GM12872 (cell line): ENCODE measurements at regions not wholly inside any gene's neighbourhood (a gene's known extent, or its start where the extent isn't known, plus 50 kb on each side); places are given as distances from the start of the nearest gene placed in this dataset.

ENCODE experiments used
- TF ChIP-seq, protein P1 (sequence below): IDR thresholded peaks from 3 replicates; pipeline ENCODE4 v1.5.1; 2011; ENCODE audit warnings: low read depth, mild to moderate bottlenecking, low read length, moderate library complexity; ENCODE audit not compliant: insufficient read depth

DNA sequence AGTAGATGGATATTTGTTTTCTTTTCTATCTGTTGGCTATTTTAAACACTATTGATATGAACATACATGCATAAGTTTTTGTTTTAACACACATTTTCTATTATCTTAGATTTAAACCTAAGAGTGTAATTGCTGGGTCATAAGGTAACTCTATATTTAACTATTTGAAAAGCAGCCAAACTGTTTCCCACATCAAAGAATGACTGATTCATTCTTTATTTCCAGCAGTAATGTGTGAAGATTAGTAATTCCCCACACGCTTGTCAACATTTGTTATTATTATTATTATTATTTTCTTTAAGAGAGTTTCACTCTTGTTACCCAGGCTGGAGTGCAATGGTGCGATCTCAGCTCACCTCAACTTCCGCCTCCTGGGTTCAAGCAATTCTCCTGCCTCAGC lies 1495.8 kb downstream of the EFNA5 start:
- TF ChIP-seq, protein P1, sequence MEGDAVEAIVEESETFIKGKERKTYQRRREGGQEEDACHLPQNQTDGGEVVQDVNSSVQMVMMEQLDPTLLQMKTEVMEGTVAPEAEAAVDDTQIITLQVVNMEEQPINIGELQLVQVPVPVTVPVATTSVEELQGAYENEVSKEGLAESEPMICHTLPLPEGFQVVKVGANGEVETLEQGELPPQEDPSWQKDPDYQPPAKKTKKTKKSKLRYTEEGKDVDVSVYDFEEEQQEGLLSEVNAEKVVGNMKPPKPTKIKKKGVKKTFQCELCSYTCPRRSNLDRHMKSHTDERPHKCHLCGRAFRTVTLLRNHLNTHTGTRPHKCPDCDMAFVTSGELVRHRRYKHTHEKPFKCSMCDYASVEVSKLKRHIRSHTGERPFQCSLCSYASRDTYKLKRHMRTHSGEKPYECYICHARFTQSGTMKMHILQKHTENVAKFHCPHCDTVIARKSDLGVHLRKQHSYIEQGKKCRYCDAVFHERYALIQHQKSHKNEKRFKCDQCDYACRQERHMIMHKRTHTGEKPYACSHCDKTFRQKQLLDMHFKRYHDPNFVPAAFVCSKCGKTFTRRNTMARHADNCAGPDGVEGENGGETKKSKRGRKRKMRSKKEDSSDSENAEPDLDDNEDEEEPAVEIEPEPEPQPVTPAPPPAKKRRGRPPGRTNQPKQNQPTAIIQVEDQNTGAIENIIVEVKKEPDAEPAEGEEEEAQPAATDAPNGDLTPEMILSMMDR: no peak

DNA sequence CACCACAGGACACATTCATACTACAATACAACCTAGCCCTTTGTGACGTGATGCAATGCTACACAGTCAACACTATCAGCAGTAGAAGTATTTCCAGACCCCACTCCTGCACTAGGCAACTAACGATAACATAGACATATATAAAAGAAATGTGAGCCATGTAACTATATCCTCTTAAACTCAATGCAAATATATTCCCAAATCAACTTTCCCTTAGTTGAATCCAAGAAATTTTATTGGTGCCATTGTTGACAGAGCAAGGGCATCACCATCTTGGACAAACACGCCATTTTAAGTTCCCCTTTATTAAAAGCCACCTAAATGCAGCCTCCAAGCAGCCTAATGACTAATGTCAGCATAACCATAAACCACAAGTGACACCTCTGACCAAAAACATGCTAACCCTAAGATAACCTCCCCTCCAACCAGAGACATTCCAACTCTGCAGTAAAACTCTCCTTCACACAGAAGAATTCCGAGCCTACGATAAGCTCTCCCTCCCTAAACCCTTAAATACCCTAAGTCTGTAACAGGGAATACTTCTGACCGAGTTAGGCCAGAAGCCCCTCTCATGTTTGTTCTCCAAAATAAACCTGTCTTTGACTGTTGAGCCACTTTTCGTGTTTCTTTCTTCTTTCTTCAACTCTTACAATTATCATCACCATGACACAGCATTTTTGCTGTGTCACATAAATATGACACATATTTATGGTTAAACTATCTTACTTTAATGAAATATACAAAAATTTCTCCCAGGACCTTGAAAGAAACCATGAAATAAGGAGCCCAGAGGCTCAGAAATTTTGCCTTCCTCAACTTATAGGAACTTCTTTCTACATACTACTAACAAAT lies 1497.8 kb downstream of the EFNA5 start:
- TF ChIP-seq, protein P1: no peak

DNA sequence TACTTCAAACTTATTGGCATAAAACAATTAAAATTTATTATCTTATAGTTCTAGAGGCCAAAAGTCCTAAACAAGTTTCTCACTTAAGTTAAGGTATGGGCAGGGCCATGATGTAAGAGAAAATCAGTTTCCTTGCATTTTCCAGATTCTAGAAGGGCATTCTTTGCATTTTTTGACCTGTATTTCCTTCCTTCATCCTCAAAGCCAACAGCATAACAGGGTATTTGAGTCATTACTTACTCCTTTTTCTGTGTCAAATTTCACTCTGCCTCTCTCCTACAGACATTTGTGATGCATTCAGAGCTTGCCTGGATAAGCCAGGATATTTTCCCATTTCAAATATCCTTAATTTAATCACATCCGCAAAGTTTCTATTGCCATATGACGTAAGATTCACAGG lies 1499.0 kb downstream of the EFNA5 start:
- TF ChIP-seq, protein P1: no peak

DNA sequence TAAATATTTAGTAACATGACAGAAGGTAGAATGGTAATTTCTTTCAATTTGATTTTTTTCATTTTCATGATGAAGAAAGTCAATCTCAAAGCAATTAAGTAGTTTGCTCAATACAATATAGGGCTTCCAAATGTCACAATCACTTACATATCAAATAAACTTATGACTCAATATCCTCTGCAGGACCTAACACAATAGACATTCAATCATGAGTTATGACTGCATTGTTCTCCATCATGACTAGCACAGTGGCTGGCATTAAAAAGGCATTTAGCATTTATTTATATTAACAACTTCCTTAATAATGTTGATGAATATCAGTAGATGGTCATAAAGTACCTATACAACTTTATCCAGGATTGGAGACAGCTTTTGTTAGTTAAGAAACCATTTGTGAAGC lies 1499.6 kb downstream of the EFNA5 start:
- TF ChIP-seq, protein P1: no peak

DNA sequence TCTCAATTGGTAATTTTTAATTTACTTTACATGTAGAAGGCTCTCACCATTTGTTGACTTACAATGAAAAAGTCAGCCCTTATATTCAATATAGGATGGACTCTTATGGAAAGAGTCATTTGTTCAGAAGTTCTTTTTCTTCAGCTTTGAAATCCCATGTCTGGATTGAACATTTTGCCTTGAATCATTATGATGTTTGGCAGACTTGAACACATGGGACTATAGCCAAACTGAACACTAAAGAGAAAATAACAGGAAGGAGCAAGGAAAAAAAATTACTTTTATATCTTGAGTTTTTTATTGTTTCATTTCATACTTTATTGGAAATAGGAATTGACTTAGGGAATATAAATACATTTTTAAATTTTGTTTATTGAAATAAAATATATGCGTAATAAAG lies 1503.0 kb downstream of the EFNA5 start:
- TF ChIP-seq, protein P1: no peak

DNA sequence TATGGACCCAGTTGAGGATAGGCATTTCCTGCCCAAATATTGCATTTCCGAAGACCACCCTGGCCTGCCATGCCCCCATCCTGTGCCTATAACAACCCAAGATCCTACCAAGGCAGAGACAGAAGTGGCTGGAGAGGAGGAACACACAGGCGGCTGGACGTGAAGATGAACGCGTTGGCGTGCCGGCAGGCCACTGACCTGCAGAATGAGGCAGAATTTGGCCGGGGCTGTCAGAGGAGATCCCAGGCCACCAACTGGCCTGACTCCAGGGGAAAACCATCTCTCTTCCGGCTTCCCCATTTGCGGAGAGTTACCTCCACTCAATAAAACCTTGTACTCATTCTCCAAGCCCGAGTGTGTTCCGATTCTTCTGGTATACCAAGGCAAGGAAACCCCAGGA lies 1507.5 kb downstream of the EFNA5 start:
- TF ChIP-seq, protein P1: no peak

DNA sequence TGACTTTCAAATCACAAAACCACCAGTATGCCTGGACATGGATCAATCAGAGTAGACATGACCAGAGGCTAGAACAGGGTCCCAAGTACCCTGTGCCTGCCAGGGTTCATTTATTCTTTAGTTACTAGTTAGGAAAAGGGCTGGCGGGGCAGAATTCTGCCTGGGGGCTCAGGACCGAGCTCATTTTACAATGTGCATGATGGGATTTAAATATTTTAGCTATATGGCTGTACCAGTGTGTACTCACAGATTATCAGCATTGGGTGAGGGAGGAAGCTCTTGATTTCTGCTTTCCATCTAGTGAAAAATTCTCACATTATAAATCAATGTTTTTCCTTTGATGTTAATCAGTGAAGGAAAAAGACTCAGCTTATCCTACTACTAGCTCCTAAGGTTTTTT lies 1511.1 kb downstream of the EFNA5 start:
- TF ChIP-seq, protein P1: no peak

DNA sequence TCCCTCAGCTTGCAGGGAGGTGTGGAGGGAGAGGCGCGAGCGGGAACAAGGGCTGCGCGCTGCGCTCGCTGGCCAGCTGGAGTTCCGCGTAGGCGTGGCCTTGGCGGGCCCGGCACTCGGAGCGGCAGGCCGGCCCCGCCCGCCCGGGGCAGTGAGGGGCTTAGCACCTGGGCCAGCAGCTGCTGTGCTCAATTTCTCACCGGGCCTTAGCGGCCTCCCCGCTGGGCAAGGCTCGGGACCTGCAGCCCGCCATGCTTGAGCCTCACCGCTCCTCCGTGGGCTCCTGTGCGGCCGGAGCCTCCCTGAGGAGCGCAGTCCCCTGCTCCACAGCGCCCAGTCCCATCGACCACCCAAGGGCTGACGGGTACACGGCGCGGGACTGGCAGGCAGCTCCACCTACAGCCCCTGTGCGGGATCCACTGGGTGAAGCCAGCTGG lies 1516.4 kb downstream of the EFNA5 start:
- TF ChIP-seq, protein P1: no peak
